Astrocyte (in vitro differentiated cells and primary cell): ENCODE measurements at regions not wholly inside any gene's neighbourhood (a gene's known extent, or its start where the extent isn't known, plus 50 kb on each side); places are given as distances from the start of the nearest gene placed in this dataset.

Experiments used
- DNase-seq: peaks from one replicate; pipeline ENCODE4 v3.0.0-alpha.2; 2010; ENCODE audit warnings: low read depth
- FAIRE-seq: peaks from 2 replicates; lab custom pipeline; 2011; peaks lifted over from hg19 to GRCh38; lab: Jason Lieb, UNC
- H2AFZ ChIP-seq: 2 replicates; pipeline ENCODE4 v1.6.0; 2012; ENCODE audit warnings: low read depth, low read length, inconsistent platforms
- H3K27ac ChIP-seq: 2 replicates; pipeline ENCODE4 v1.5.1; 2011; ENCODE audit warnings: low read depth, low read length, inconsistent platforms
- H3K27me3 ChIP-seq: 2 replicates; pipeline ENCODE4 v1.6.0; 2011; ENCODE audit warnings: low read length, inconsistent platforms; ENCODE audit not compliant: insufficient read depth
- H3K36me3 ChIP-seq: 2 replicates; pipeline ENCODE4 v1.5.1; 2011; ENCODE audit warnings: low read length, inconsistent platforms; ENCODE audit not compliant: insufficient read depth
- H3K4me1 ChIP-seq: 2 replicates; pipeline ENCODE4 v1.5.1; 2011; ENCODE audit warnings: low read length, inconsistent platforms; ENCODE audit not compliant: insufficient read depth
- H3K4me2 ChIP-seq: 2 replicates; pipeline ENCODE4 v1.6.0; 2012; ENCODE audit warnings: low read length, inconsistent platforms
- H3K4me3 ChIP-seq: 2 replicates; pipeline ENCODE4 v1.5.1; 2011; ENCODE audit warnings: low read depth, mild to moderate bottlenecking, low read length, inconsistent platforms; ENCODE audit not compliant: insufficient read depth
- H3K79me2 ChIP-seq: 2 replicates; pipeline ENCODE4 v1.6.0; 2012; ENCODE audit warnings: mild to moderate bottlenecking, low read length, inconsistent platforms; ENCODE audit not compliant: insufficient read depth
- H3K9ac ChIP-seq: 2 replicates; pipeline ENCODE4 v1.6.0; 2012; ENCODE audit warnings: mild to moderate bottlenecking, low read length, inconsistent platforms
- H3K9me3 ChIP-seq: 2 replicates; pipeline ENCODE4 v1.5.1; 2012; ENCODE audit warnings: low read depth, mild to moderate bottlenecking, low read length, inconsistent platforms; ENCODE audit not compliant: insufficient read depth
- H4K20me1 ChIP-seq: 2 replicates; pipeline ENCODE4 v1.6.0; 2012; ENCODE audit warnings: low read length, inconsistent platforms; ENCODE audit not compliant: insufficient read depth
- H3K27ac Mint-ChIP-seq: one replicate; pipeline ENCODE4 v1.8.0; 2021; ENCODE audit warnings: mild to moderate bottlenecking, mixed read lengths; ENCODE audit not compliant: unreplicated experiment
- H3K27me3 Mint-ChIP-seq: one replicate; pipeline ENCODE4 v1.8.0; 2021; ENCODE audit warnings: low read depth, mixed read lengths; ENCODE audit not compliant: unreplicated experiment
- H3K36me3 Mint-ChIP-seq: one replicate; pipeline ENCODE4 v1.8.0; 2021; ENCODE audit warnings: low read depth, mixed read lengths; ENCODE audit not compliant: unreplicated experiment
- H3K4me1 Mint-ChIP-seq: one replicate; pipeline ENCODE4 v1.8.0; 2021; ENCODE audit warnings: low read depth, mixed read lengths; ENCODE audit not compliant: unreplicated experiment
- H3K4me3 Mint-ChIP-seq: one replicate; pipeline ENCODE4 v1.8.0; 2021; ENCODE audit warnings: mild to moderate bottlenecking, moderate library complexity, mixed read lengths; ENCODE audit not compliant: unreplicated experiment
- H3K9me3 Mint-ChIP-seq: one replicate; pipeline ENCODE4 v1.8.0; 2021; ENCODE audit warnings: mild to moderate bottlenecking, mixed read lengths; ENCODE audit not compliant: unreplicated experiment
- EZH2 ChIP-seq: IDR thresholded peaks from 2 replicates; pipeline ENCODE4 v1.6.1; 2012; ENCODE audit warnings: mild to moderate bottlenecking, low read length, inconsistent platforms; ENCODE audit not compliant: insufficient read depth
- TF ChIP-seq, protein P1 (sequence below): IDR thresholded peaks from 2 replicates; pipeline ENCODE4 v1.5.1; 2011; ENCODE audit warnings: low read depth, mild to moderate bottlenecking, inconsistent platforms, low read length, moderate library complexity; ENCODE audit not compliant: insufficient read depth

DNA sequence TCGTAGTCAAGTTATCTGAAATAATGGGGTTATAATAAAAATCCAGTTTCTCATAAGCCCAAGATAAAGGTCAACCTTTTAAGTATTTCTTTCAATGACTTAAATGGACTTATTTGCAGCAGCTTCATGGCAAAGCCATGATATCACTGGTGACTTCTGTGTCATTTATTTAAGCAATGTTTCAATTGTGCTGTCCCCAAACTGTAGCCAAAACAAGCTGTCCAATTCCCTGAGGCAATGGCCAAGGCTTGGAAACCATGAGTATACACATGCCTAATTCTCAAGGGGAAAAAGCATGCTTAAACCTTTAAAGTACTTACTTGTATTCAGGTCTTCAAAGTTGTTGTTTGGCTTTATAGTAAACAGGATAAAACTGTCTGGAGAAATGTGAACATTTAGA, 376.4 kb upstream of the TNC start:
- H3K27me3 Mint-ChIP-seq, result peaks cover 2% of the 10 kb centered on the region
- H4K20me1 ChIP-seq, result no peaks in the 10 kb centered on the region
- peaks cover 6% of the 10 kb centered on the region for H3K4me1 Mint-ChIP-seq
- no peaks in the 10 kb centered on the region for H3K9me3 ChIP-seq
- H3K27ac ChIP-seq, result no peak overlapping the region
- no peaks in the 10 kb centered on the region for H3K9me3 Mint-ChIP-seq
- no peak overlapping the region for H3K9ac ChIP-seq
- H3K27me3 ChIP-seq, result no peaks in the 10 kb centered on the region
- no peaks in the 10 kb centered on the region for H3K36me3 Mint-ChIP-seq
- no peak for FAIRE-seq
- no peaks in the 10 kb centered on the region for H3K79me2 ChIP-seq
- no peaks in the 10 kb centered on the region for H3K36me3 ChIP-seq
- no peak overlapping the region for H3K4me2 ChIP-seq
- no peak overlapping the region for H3K4me3 ChIP-seq
- no peak overlapping the region for H3K4me3 Mint-ChIP-seq
- no peak overlapping the region for H2AFZ ChIP-seq
- no peak for DNase-seq
- H3K27ac Mint-ChIP-seq, result no peak overlapping the region
- H3K4me1 ChIP-seq, result no peaks in the 10 kb centered on the region
- TF ChIP-seq EZH2, result no peak

DNA sequence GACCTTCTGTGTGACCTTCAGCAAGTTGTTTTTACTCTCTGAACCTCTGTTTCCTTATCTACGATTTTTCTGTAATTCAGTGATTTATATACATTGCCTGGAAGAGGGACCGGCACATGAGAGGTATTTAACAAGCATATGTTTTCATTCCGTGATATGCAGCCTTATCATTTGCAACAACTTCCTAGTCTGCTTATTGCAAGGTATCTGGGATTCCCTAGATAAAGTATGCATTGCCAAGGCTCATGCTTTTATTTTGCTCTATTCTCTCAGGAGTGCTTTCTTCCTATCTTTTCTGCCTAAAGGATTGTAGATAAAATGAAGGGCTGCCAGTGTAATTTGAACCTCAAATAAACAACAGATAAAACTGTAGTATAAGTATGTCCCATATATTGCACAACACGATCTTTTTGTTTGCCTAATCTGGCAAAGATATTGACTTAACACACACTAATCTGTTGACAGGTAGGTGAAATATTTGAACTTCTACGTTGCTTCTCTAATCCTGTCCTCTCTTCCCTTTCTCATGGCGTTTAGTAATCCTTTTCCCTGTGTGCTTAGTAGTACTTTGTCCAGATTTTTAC, 377.2 kb upstream of the TNC start:
- Histone ChIP-seq H3K36me3 (no peaks in the 10 kb centered on the region), H3K4me1 (no peaks in the 10 kb centered on the region), H3K79me2 (no peaks in the 10 kb centered on the region), H4K20me1 (no peaks in the 10 kb centered on the region), H3K27me3 (peaks cover 2% of the 10 kb centered on the region), H3K27ac (no peak overlapping the region), H3K9me3 (no peaks in the 10 kb centered on the region), H3K9ac (no peak overlapping the region), H3K4me2 (no peak overlapping the region), H3K4me3 (no peak overlapping the region), H2AFZ (no peak overlapping the region)
- Mint-ChIP-seq H3K36me3 (no peaks in the 10 kb centered on the region), H3K9me3 (no peaks in the 10 kb centered on the region), H3K27ac (no peak overlapping the region), H3K27me3 (peaks cover 2% of the 10 kb centered on the region), H3K4me3 (no peak overlapping the region), H3K4me1 (peaks cover 6% of the 10 kb centered on the region)
- DNase-seq, result no peak
- TF ChIP-seq EZH2, result no peak
- TF ChIP-seq, protein P1, sequence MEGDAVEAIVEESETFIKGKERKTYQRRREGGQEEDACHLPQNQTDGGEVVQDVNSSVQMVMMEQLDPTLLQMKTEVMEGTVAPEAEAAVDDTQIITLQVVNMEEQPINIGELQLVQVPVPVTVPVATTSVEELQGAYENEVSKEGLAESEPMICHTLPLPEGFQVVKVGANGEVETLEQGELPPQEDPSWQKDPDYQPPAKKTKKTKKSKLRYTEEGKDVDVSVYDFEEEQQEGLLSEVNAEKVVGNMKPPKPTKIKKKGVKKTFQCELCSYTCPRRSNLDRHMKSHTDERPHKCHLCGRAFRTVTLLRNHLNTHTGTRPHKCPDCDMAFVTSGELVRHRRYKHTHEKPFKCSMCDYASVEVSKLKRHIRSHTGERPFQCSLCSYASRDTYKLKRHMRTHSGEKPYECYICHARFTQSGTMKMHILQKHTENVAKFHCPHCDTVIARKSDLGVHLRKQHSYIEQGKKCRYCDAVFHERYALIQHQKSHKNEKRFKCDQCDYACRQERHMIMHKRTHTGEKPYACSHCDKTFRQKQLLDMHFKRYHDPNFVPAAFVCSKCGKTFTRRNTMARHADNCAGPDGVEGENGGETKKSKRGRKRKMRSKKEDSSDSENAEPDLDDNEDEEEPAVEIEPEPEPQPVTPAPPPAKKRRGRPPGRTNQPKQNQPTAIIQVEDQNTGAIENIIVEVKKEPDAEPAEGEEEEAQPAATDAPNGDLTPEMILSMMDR, result no peak
- no peak for FAIRE-seq

DNA sequence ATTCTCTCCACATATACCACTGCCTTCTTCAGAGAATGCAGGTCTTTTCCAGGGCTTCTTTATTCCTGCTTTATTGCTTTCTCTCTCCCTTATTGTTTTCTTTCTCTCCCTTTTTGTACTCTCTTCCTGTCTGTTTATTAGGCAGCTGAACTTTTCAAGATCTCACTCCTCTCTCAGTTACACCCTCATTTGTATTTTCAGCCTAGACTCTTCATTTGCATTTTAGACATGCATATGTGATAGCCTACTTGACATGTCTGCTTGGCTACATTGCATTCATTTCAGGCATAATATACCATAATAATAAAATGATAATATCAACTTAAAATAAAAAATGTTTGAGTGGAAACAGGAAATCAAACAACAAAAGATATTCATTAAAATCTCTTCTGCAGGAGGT, 377.9 kb upstream of the TNC start:
- Mint-ChIP-seq H3K4me1 (peaks cover 6% of the 10 kb centered on the region), H3K27me3 (peaks cover 2% of the 10 kb centered on the region), H3K27ac (no peak overlapping the region), H3K36me3 (no peaks in the 10 kb centered on the region), H3K9me3 (no peaks in the 10 kb centered on the region), H3K4me3 (no peak overlapping the region)
- H3K27ac ChIP-seq, result no peak overlapping the region
- no peaks in the 10 kb centered on the region for H3K4me1 ChIP-seq
- FAIRE-seq, result no peak
- H3K27me3 ChIP-seq, result peaks cover 2% of the 10 kb centered on the region
- no peaks in the 10 kb centered on the region for H4K20me1 ChIP-seq
- no peak overlapping the region for H3K9ac ChIP-seq
- no peak for DNase-seq
- H3K79me2 ChIP-seq, result no peaks in the 10 kb centered on the region
- H2AFZ ChIP-seq, result no peak overlapping the region
- H3K36me3 ChIP-seq, result no peaks in the 10 kb centered on the region
- TF ChIP-seq EZH2, result no peak
- TF ChIP-seq, protein P1, result no peak
- no peak overlapping the region for H3K4me3 ChIP-seq
- no peaks in the 10 kb centered on the region for H3K9me3 ChIP-seq
- no peak overlapping the region for H3K4me2 ChIP-seq
